K562 (cell line): ENCODE measurements at regions not wholly inside any gene's neighbourhood (a gene's known extent, or its start where the extent isn't known, plus 50 kb on each side); places are given as distances from the start of the nearest gene placed in this dataset.

ENCODE experiments used
- ATAC-seq: fragments of 200-7000 bp; cut with Tn5 transposase; 3 replicates; pipeline ENCODE4 v1.9.1; 2020; ENCODE audit warnings: moderate library complexity
- BruUV-seq: library from RNA; stranded (reverse); fragments of 400-500 nt; replicated peaks from 2 replicates; lab custom pipeline; 2021; lab: Mats Ljungman, UMichigan
- CTCF ChIA-PET: fragments of 300-600 bp; formaldehyde crosslinking; extraction: SDS; loops from one replicate; lab custom pipeline; 2021; ENCODE audit warnings: low intra/inter-chr PET ratio; lab: Yijun Ruan, JAX
- POLR2A ChIA-PET: fragments of 300-600, 350-650 bp; sonication (Branson Sonifier 250); formaldehyde crosslinking; extraction: SDS; loops from one replicate; lab custom pipeline; 2021; ENCODE audit warnings: antibody characterized with exemption, inconsistent platforms; lab: Yijun Ruan, JAX
- DNase-seq, 4 experiments: peaks; one replicate each; pipeline versions ENCODE4 v3.0.0 to v3.0.0-alpha.2; 2011 to 2018; ENCODE audit warnings: low spot score in 3 of 4, mixed read lengths in 3 of 4; ENCODE audit errors: extremely low read depth in 1 of 4
- FAIRE-seq: peaks from 2 replicates; lab custom pipeline; 2011; peaks lifted over from hg19 to GRCh38; lab: Jason Lieb, UNC
- H2AFZ ChIP-seq: 2 replicates; pipeline ENCODE4 v1.6.0; 2011; ENCODE audit warnings: low read depth, low read length, control low read depth, inconsistent platforms
- H3K27ac ChIP-seq: fragments of 200-600 bp; 3 replicates; pipeline ENCODE4 v1.8.0; 2011; ENCODE audit warnings: low read depth, mild to moderate bottlenecking, control low read depth, inconsistent platforms, low read length, moderate library complexity, mixed read lengths; ENCODE audit errors: extremely low read depth
- H3K27me3 ChIP-seq, 2 experiments: fragments of 300-600 bp in 1 of 2; 2 replicates in 1 of 2; 3 replicates in 1 of 2; pipeline versions ENCODE4 v1.6.0 to v1.8.0; 2011; ENCODE audit warnings: inconsistent platforms in 2 of 2, low read length in 2 of 2, mild to moderate bottlenecking in 1 of 2, mixed read lengths in 1 of 2, moderate library complexity in 1 of 2; ENCODE audit not compliant: control insufficient read depth in 2 of 2, insufficient read depth in 2 of 2
- H3K36me3 ChIP-seq: fragments of 300-600 bp; 3 replicates; pipeline ENCODE4 v1.8.0; 2011; ENCODE audit warnings: mild to moderate bottlenecking, low read length, inconsistent platforms; ENCODE audit not compliant: control insufficient read depth, insufficient read depth
- H3K4me1 ChIP-seq, 2 experiments: fragments of 200-600 bp in 1 of 2; replicated peaks in 1 of 2; 2 replicates in 1 of 2; 3 replicates in 1 of 2; pipeline versions ENCODE4 v1.5.1 to v1.8.0; 2011; ENCODE audit warnings: inconsistent platforms in 2 of 2, low read length in 2 of 2, mild to moderate bottlenecking in 1 of 2, mixed read lengths in 1 of 2, moderate library complexity in 1 of 2; ENCODE audit not compliant: control insufficient read depth in 2 of 2, insufficient read depth in 2 of 2
- H3K4me2 ChIP-seq: 2 replicates; pipeline ENCODE4 v1.6.1; 2011; ENCODE audit warnings: low read length, control low read depth, inconsistent platforms, mixed read lengths; ENCODE audit not compliant: insufficient read depth
- H3K4me3 ChIP-seq: fragments of 200-600 bp; sonication (generic), shearing (Covaris generic); 2 replicates; pipeline ENCODE4 v1.5.1; 2016; ENCODE audit warnings: control low read depth, inconsistent platforms
- H3K79me2 ChIP-seq: fragments of 200-600 bp; 3 replicates; pipeline ENCODE4 v1.8.0; 2011; ENCODE audit warnings: low read length, inconsistent platforms; ENCODE audit not compliant: control insufficient read depth, insufficient read depth
- H3K9ac ChIP-seq, 2 experiments: 2 replicates each; pipeline versions ENCODE4 v1.6.0 to v1.6.1; 2011; ENCODE audit warnings: low read depth in 2 of 2, low read length in 2 of 2, control low read depth in 1 of 2, inconsistent platforms in 1 of 2, mild to moderate bottlenecking in 1 of 2, mixed read lengths in 1 of 2; ENCODE audit not compliant: insufficient read depth in 1 of 2
- H3K9me1 ChIP-seq: one replicate; pipeline ENCODE4 v1.6.0; 2011; ENCODE audit warnings: inconsistent platforms, mild to moderate bottlenecking, low read length, moderate library complexity; ENCODE audit not compliant: control insufficient read depth, insufficient read depth
- H3K9me3 ChIP-seq: replicated peaks from 2 replicates; pipeline ENCODE4 v1.5.1; 2011; ENCODE audit warnings: low read depth, low read length, inconsistent platforms; ENCODE audit not compliant: control insufficient read depth, insufficient read depth
- H4K20me1 ChIP-seq: replicated peaks from 2 replicates; pipeline ENCODE4 v1.6.1; 2011; ENCODE audit warnings: low read length, inconsistent platforms, mixed read lengths; ENCODE audit not compliant: control insufficient read depth, insufficient read depth
- ARID1B ChIP-seq: fragments of 450-650 bp; IDR thresholded peaks from 2 replicates; pipeline ENCODE4 v1.6.1; 2016; ENCODE audit warnings: antibody characterized with exemption, mild to moderate bottlenecking, inconsistent platforms
- CAMTA2 ChIP-seq: fragments of 250-450 bp; sonication (Bioruptor Pico); conservative IDR thresholded peaks from 2 replicates; pipeline ENCODE4 v1.5.1; 2022
- DEAF1 ChIP-seq: fragments of 450-650 bp; formaldehyde crosslinking; IDR thresholded peaks from 2 replicates; pipeline ENCODE4 v1.4.0; 2020; ENCODE audit warnings: mild to moderate bottlenecking, moderate library complexity
- ESRRA ChIP-seq: fragments of 450-650 bp; IDR thresholded peaks from 2 replicates; pipeline ENCODE4 v1.6.1; 2014; ENCODE audit warnings: low read depth, mild to moderate bottlenecking, moderate library complexity, borderline replicate concordance
- HMGN3 ChIP-seq: IDR thresholded peaks from 2 replicates; pipeline ENCODE4 v1.6.1; 2011; ENCODE audit warnings: borderline replicate concordance, low read depth, mild to moderate bottlenecking, mixed read lengths, low read length; ENCODE audit not compliant: insufficient read length; ENCODE audit errors: extremely low read depth
- L3MBTL2 ChIP-seq: fragments of 450-650 bp; IDR thresholded peaks from 2 replicates; pipeline ENCODE4 v1.6.1; 2016; ENCODE audit warnings: mild to moderate bottlenecking, moderate library complexity
- TAF9B ChIP-seq: fragments of 450-650 bp; IDR thresholded peaks from 2 replicates; pipeline ENCODE4 v1.6.1; 2018; ENCODE audit warnings: mild to moderate bottlenecking; ENCODE audit not compliant: partially characterized antibody
- TAL1 ChIP-seq: fragments of 450-650 bp; IDR thresholded peaks from 2 replicates; pipeline ENCODE4 v1.6.1; 2016; ENCODE audit warnings: mild to moderate bottlenecking
- TEAD4 ChIP-seq, 2 experiments: sonication (generic) in 1 of 2; formaldehyde crosslinking in 1 of 2; IDR thresholded peaks; 2 replicates each; pipeline versions ENCODE4 v1.6.1 to v1.8.0; 2012 to 2022; ENCODE audit warnings: borderline replicate concordance in 1 of 2, inconsistent platforms in 1 of 2, low read length in 1 of 2, mild to moderate bottlenecking in 1 of 2, missing genetic modification reagents in 1 of 2
- ZNF280B ChIP-seq: fragments of 250-450 bp; sonication (Bioruptor Pico); IDR thresholded peaks from 2 replicates; pipeline ENCODE4 v1.5.1; 2021; ENCODE audit warnings: mild to moderate bottlenecking
- ZNF311 ChIP-seq: fragments of 250-450 bp; sonication (Bioruptor Pico); IDR thresholded peaks from 2 replicates; pipeline ENCODE4 v1.4.0; 2020; ENCODE audit warnings: mild to moderate bottlenecking, moderate library complexity
- ZNF766 ChIP-seq: fragments of 200-800 bp; sonication (Bioruptor generic); conservative IDR thresholded peaks from 2 replicates; pipeline ENCODE4 v1.6.1; 2016; ENCODE audit warnings: missing genetic modification characterization, missing compliant biosample characterization
- WGBS: fragments of 100-300 bp; shearing (Covaris generic); methylation state at CpG from one replicate; pipeline ENCODE4 v1.1.6; 2016; ENCODE audit warnings: low coverage, mixed read lengths; ENCODE audit not compliant: insufficient coverage; ENCODE audit errors: missing lambda C conversion rate; 5-methylcytosine and 5-hydroxymethylcytosine counted together
- in situ Hi-C: fragments of 300-500 bp; cut with MboI; formaldehyde crosslinking; loops from 4 replicates; pipeline ENCODE4 v1.15.0; 2018; ENCODE audit warnings: inconsistent platforms, mixed read lengths
- intact Hi-C: fragments of 100-400 bp; cut with micrococcal nuclease; formaldehyde crosslinking; loops from 2 replicates; pipeline ENCODE4 v1.14.2; 2022
- TF ChIP-seq, protein P1 (sequence below): fragments of 450-650 bp; formaldehyde crosslinking; IDR thresholded peaks from 2 replicates; pipeline ENCODE4 v1.4.0; 2022; ENCODE audit warnings: missing genetic modification characterization
- TF ChIP-seq, protein P2 (sequence below): fragments of 250-450 bp; sonication (Bioruptor Pico); IDR thresholded peaks from 2 replicates; pipeline ENCODE4 v1.8.0; 2022; ENCODE audit warnings: inconsistent platforms, mild to moderate bottlenecking, moderate library complexity, borderline replicate concordance

DNA sequence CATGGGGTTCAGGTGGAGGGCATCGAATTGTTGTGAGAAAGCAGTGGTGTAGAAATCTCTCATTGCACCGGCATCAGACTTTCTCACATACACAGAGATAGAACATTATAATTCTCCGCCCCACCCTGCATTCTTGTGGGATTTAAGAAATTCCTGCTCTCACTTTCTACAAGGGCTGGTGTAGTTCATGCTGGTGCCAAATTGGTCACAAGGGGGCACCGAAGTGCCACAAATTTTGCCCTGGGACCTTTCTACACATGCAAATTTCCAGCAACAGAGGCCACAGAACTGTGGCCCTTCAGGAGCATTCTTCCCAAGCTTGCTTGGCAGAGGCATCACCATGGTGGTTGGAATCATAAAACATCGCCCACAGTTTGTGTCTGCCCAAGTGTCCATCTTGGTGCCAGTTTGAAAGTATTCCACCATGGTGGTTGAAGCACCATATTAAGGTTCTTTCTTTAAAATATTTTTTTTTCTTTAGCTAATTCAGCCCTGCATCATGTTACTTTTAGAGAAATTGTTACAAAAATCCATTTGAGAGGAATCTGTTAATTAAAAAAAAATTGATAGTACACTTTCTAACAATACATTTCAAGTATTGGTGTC is 521.2 kb upstream of the FANCL start (continued):
- TF ChIP-seq DEAF1 (CRISPR knock-in tag) (peak; percentile 40), TEAD4 (IDR thresholded peaks at IDR 0.05; ENCODE audit: low read length) (peak; percentile 69), TEAD4 (CRISPR knock-in tag; IDR thresholded peaks at IDR 0.05; ENCODE audit: borderline replicate concordance) (no peak)

DNA sequence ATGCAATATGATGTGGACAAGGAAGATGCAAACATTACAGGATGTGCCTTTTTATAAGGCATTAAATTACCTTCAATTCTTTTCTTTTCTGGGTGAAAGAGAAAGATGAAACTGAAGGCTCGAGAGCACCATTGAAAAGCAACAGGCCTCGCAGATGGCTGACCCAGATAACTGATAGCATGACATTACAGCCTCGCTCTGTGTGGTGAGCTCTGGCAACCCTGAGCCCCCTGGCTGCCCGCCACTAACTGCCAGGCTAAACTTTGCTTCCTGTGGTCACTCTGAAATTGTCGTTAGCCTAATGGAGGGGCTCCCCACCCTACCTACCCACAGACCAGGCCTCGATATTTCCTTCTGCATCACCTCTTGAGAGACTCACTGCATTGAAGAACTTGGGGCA is 516.8 kb upstream of the FANCL start:
- Histone ChIP-seq H3K36me3 (no peaks in the 10 kb centered on the region; the same call in 2 of the 3 replicates), H3K4me1 (peaks cover 3 to 25% of the 10 kb centered on the region in 2 experiments; a peak in 4 of 5 replicates), H2AFZ (peak overlapping the region; percentile 87), H3K79me2 (no peaks in the 10 kb centered on the region), H3K9ac (no peak overlapping the region), H3K27me3 (no peaks in the 10 kb centered on the region), H3K9me3 (no peaks in the 10 kb centered on the region), H3K9me1 (no peaks in the 10 kb centered on the region), H4K20me1 (no peaks in the 10 kb centered on the region), H3K27ac (peak overlapping the region; percentile 42; the same call in 1 of the 3 replicates), H3K4me3 (no peak overlapping the region), H3K4me2 (peak overlapping the region; percentile 16; the same call in 1 of the 2 replicates)
- 8% methylated on average over 6 of the region's 6 CpGs for WGBS
- in situ Hi-C loops (no loop called here), intact Hi-C loops (no loop called here)
- ChIA-PET POLR2A (interaction anchor here (0.7 kb wide), 1 partner anchor 9 kb away, joined by 3 read pairs; no protein-coding TSS in a partner anchor), CTCF (no interaction called here)
- DNase-seq (peak; percentile 23 to 61 (median 38)), ATAC-seq (peak; percentile 76), FAIRE-seq (peak; percentile 15)
- no TSS peak for BruUV-seq
- TF ChIP-seq ZNF280B (CRISPR knock-in tag) (no peak), TEAD4 (IDR thresholded peaks at IDR 0.05; ENCODE audit: low read length) (peak; percentile 41; the same call in 1 of the 2 replicates), TEAD4 (CRISPR knock-in tag; IDR thresholded peaks at IDR 0.05; ENCODE audit: borderline replicate concordance) (no peak), TAL1 (peak; percentile 46), ESRRA (no peak), HMGN3 (no peak), ZNF311 (CRISPR knock-in tag) (no peak), ZNF766 (CRISPR knock-in tag) (0 out of 2 replicates have a peak, but pooled peaks have one; percentile 19), CAMTA2 (CRISPR knock-in tag) (no peak), L3MBTL2 (peak; percentile 37; the same call in 1 of the 2 replicates), ARID1B (peak; percentile 64), TAF9B (no peak)
- TF ChIP-seq, protein P1, sequence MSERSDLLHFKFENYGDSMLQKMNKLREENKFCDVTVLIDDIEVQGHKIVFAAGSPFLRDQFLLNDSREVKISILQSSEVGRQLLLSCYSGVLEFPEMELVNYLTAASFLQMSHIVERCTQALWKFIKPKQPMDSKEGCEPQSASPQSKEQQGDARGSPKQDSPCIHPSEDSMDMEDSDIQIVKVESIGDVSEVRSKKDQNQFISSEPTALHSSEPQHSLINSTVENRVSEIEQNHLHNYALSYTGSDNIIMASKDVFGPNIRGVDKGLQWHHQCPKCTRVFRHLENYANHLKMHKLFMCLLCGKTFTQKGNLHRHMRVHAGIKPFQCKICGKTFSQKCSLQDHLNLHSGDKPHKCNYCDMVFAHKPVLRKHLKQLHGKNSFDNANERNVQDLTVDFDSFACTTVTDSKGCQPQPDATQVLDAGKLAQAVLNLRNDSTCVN = no peak
- TF ChIP-seq, protein P2, sequence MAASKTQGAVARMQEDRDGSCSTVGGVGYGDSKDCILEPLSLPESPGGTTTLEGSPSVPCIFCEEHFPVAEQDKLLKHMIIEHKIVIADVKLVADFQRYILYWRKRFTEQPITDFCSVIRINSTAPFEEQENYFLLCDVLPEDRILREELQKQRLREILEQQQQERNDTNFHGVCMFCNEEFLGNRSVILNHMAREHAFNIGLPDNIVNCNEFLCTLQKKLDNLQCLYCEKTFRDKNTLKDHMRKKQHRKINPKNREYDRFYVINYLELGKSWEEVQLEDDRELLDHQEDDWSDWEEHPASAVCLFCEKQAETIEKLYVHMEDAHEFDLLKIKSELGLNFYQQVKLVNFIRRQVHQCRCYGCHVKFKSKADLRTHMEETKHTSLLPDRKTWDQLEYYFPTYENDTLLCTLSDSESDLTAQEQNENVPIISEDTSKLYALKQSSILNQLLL (CRISPR knock-in tag) = no peak
